Ovary (tissue), 7 donors: ENCODE measurements at regions not wholly inside any gene's neighbourhood (a gene's known extent, or its start where the extent isn't known, plus 50 kb on each side); places are given as distances from the start of the nearest gene placed in this dataset.

Experiments used
- DNase-seq, 5 donors: peaks; one replicate each; pipeline ENCODE4 v3.0.0-alpha.2; 2019 to 2020
- H3K27ac ChIP-seq, 2 donors: fragments of 200-600 bp; one replicate each; pipeline versions ENCODE4 v1.5.1 to v1.8.0; 2019 to 2022
- H3K27me3 ChIP-seq: fragments of 200-600 bp; one replicate; pipeline ENCODE4 v1.8.0; 2022
- H3K36me3 ChIP-seq: fragments of 200-600 bp; sonication (generic); one replicate; pipeline ENCODE4 v1.5.1; 2019
- H3K4me1 ChIP-seq: one replicate; pipeline ENCODE4 v1.8.1; 2013; ENCODE audit warnings: mild to moderate bottlenecking, moderate library complexity; ENCODE audit not compliant: insufficient read depth
- H3K4me3 ChIP-seq: fragments of 200-600 bp; sonication (generic); one replicate; pipeline ENCODE4 v1.5.1; 2017
- H3K9me3 ChIP-seq, 2 donors: fragments of 200-600 bp in 1 of 2; sonication (generic) in 1 of 2; one replicate each; pipeline versions ENCODE4 v1.5.1 to v1.8.1; 2013 to 2019; ENCODE audit warnings: mild to moderate bottlenecking in 1 of 2, moderate library complexity in 1 of 2
- CTCF ChIP-seq, 3 donors: fragments of 450-650 bp in 2 of 3; fragments of 200-600 bp in 1 of 3; IDR thresholded peaks; one replicate each; pipeline versions ENCODE4 v1.5.1 to v1.8.0; 2016 to 2022; ENCODE audit warnings: antibody characterized with exemption in 3 of 3, mild to moderate bottlenecking in 1 of 3
- EP300 ChIP-seq: sonication (generic); formaldehyde crosslinking; IDR thresholded peaks from one replicate; pipeline ENCODE4 v1.6.1; 2017; ENCODE audit warnings: antibody characterized with exemption
- POLR2A ChIP-seq: fragments of 450-650 bp; IDR thresholded peaks from one replicate; pipeline ENCODE4 v1.6.1; 2017; ENCODE audit warnings: antibody characterized with exemption, mild to moderate bottlenecking, moderate library complexity
- WGBS, 3 donors: extraction: QIAGEN DNeasy Blood & Tissue Kit in 1 of 3; methylation state at CpG; one replicate each; pipeline versions ENCODE4 v1.1.5 to v1.1.7; 2013 to 2017; 5-methylcytosine and 5-hydroxymethylcytosine counted together
- intact Hi-C, 4 donors: fragments of 100-400 bp; cut with DNase I; formaldehyde crosslinking; loops; one replicate each; pipeline versions ENCODE4 v1.11.0 to v1.15.1; 2022 to 2023
- donor health status: DM: no; HTN: no; CAD: no; lungs with moderate emphysema.
- donor health status: DM: no; HTN: no; CAD: no.
- donor health status: Bipolar disorder and iron deficiency.
- donor health status: DM: no; HTN: no; CAD: no.
- donor health status: DM: yes; HTN: yes; CAD: no.

GRCh38 chrX:151796576-151796975, 62.0 kb downstream of the CNGA2 start:
- no peak for TF ChIP-seq EP300
- no peak for TF ChIP-seq CTCF (IDR thresholded peaks at IDR 0.05)
- no peak for TF ChIP-seq POLR2A
- Histone ChIP-seq H3K4me3 (no peak overlapping the region), H3K27me3 (no peaks in the 10 kb centered on the region), H3K36me3 (no peaks in the 10 kb centered on the region), H3K9me3 (no peaks in the 10 kb centered on the region), H3K4me1 (no peaks in the 10 kb centered on the region), H3K27ac (no peak overlapping the region)
- WGBS, 3 donors: 84 to 92% (median 86%) methylated on average over 3 of the region's 3 CpGs
- DNase-seq: no peak
- intact Hi-C loops: no loop called here

- Histone ChIP-seq H3K27me3 (no peaks in the 10 kb centered on the region), H3K9me3 (no peaks in the 10 kb centered on the region), H3K4me3 (no peak overlapping the region), H3K36me3 (no peaks in the 10 kb centered on the region), H3K27ac (no peak overlapping the region), H3K4me1 (no peaks in the 10 kb centered on the region)
- no peak for DNase-seq
- no peak for TF ChIP-seq POLR2A
- no peak for TF ChIP-seq EP300
- no peak for TF ChIP-seq CTCF (IDR thresholded peaks at IDR 0.05)
- 55 to 68% (median 65%) methylated on average over 7 of the region's 7 CpGs for WGBS, 3 donors
- intact Hi-C loops: loop anchor here in 1 of 4 donors (10.0 kb wide), 1 partner anchor 63 kb away; no protein-coding TSS in a partner anchor
Measured at GRCh38 chrX:151801980-151802379, 67.4 kb downstream of the CNGA2 start.

GRCh38 chrX:151806967-151807540, 72.5 kb downstream of the CNGA2 start:
- Histone ChIP-seq H3K27me3 (no peaks in the 10 kb centered on the region), H3K9me3 (no peaks in the 10 kb centered on the region), H3K36me3 (no peaks in the 10 kb centered on the region), H3K4me1 (no peaks in the 10 kb centered on the region), H3K4me3 (no peak overlapping the region), H3K27ac (no peak overlapping the region)
- DNase-seq: no peak
- 63 to 72% (median 65%) methylated on average over 5 of the region's 5 CpGs for WGBS, 3 donors
- TF ChIP-seq EP300 (no peak), POLR2A (no peak), CTCF (IDR thresholded peaks at IDR 0.05) (no peak)
- intact Hi-C loops: loop anchor here in 1 of 4 donors (10.0 kb wide), 1 partner anchor 58 kb away; no protein-coding TSS in a partner anchor

GRCh38 chrX:151812661-151813060, 78.1 kb downstream of the CNGA2 start:
- Histone ChIP-seq H3K9me3 (no peaks in the 10 kb centered on the region), H3K27ac (no peak overlapping the region), H3K36me3 (no peaks in the 10 kb centered on the region), H3K27me3 (no peaks in the 10 kb centered on the region), H3K4me1 (no peaks in the 10 kb centered on the region), H3K4me3 (no peak overlapping the region)
- no peak for TF ChIP-seq CTCF (IDR thresholded peaks at IDR 0.05)
- TF ChIP-seq EP300: no peak
- TF ChIP-seq POLR2A: no peak
- WGBS, 3 donors: 40 to 43% (median 42%) methylated on average over 2 of the region's 2 CpGs
- DNase-seq: no peak
- intact Hi-C loops: no loop called here
